WERI-Rb-1 (cell line): ENCODE measurements at regions not wholly inside any gene's neighbourhood (a gene's known extent, or its start where the extent isn't known, plus 50 kb on each side); places are given as distances from the start of the nearest gene placed in this dataset.

Source experiments
- DNase-seq: peaks from one replicate; pipeline ENCODE4 v3.0.0-alpha.2; 2020
- H3K27ac ChIP-seq: fragments of 250-450 bp; sonication (Bioruptor Pico); 2 replicates; pipeline ENCODE4 v1.5.1; 2020; ENCODE audit warnings: mild to moderate bottlenecking, moderate library complexity
- H3K27me3 ChIP-seq: fragments of 250-450 bp; sonication (Bioruptor Pico); 2 replicates; pipeline ENCODE4 v1.5.1; 2021; ENCODE audit warnings: mild to moderate bottlenecking, low read depth, moderate library complexity; ENCODE audit not compliant: insufficient read depth, severe bottlenecking
- H3K36me3 ChIP-seq: fragments of 250-450 bp; sonication (Bioruptor Pico); 2 replicates; pipeline ENCODE4 v1.5.1; 2020; ENCODE audit warnings: mild to moderate bottlenecking, moderate library complexity
- H3K4me3 ChIP-seq: 2 replicates; pipeline ENCODE4 v1.5.1; 2011; ENCODE audit warnings: low read depth, mild to moderate bottlenecking, control low read depth, low read length
- H3K9me3 ChIP-seq: fragments of 250-450 bp; sonication (Bioruptor Pico); 2 replicates; pipeline ENCODE4 v1.5.1; 2021; ENCODE audit warnings: mild to moderate bottlenecking, moderate library complexity; ENCODE audit not compliant: severe bottlenecking
- CTCF ChIP-seq: IDR thresholded peaks from 2 replicates; pipeline ENCODE4 v1.5.1; 2011; ENCODE audit warnings: low read depth, mild to moderate bottlenecking, control low read depth, inconsistent platforms, low read length

- H3K27ac ChIP-seq, result no peak overlapping the region
- no peak for DNase-seq
Observed at GRCh38 chr2:221844212-221845020, 272.3 kb upstream of the EPHA4 start.

GRCh38 chr2:221836095-221836494 lies 264.0 kb upstream of the EPHA4 start:
- H3K27me3 ChIP-seq, result no peaks in the 10 kb centered on the region
- H3K4me3 ChIP-seq, result no peak overlapping the region
- H3K9me3 ChIP-seq, result no peaks in the 10 kb centered on the region
- H3K27ac ChIP-seq, result no peak overlapping the region
- no peaks in the 10 kb centered on the region for H3K36me3 ChIP-seq
- DNase-seq, result no peak
- no peak for TF ChIP-seq CTCF

More at GRCh38 chr2:221844212-221845020, 272.3 kb upstream of the EPHA4 start:
- H3K27me3 ChIP-seq, result no peaks in the 10 kb centered on the region
- H3K9me3 ChIP-seq, result no peaks in the 10 kb centered on the region
- H3K36me3 ChIP-seq, result no peaks in the 10 kb centered on the region
- H3K4me3 ChIP-seq, result no peak overlapping the region
- TF ChIP-seq CTCF, result no peak

GRCh38 chr2:221833966-221834365 lies 261.9 kb upstream of the EPHA4 start:
- no peaks in the 10 kb centered on the region for H3K36me3 ChIP-seq
- TF ChIP-seq CTCF, result no peak
- no peak overlapping the region for H3K4me3 ChIP-seq
- H3K27me3 ChIP-seq, result no peaks in the 10 kb centered on the region
- H3K27ac ChIP-seq, result no peak overlapping the region
- H3K9me3 ChIP-seq, result no peaks in the 10 kb centered on the region
- DNase-seq, result no peak

GRCh38 chr2:221831051-221831450 lies 258.9 kb upstream of the EPHA4 start:
- Histone ChIP-seq H3K4me3 (no peak overlapping the region), H3K27ac (no peak overlapping the region), H3K36me3 (no peaks in the 10 kb centered on the region), H3K9me3 (no peaks in the 10 kb centered on the region), H3K27me3 (no peaks in the 10 kb centered on the region)
- TF ChIP-seq CTCF, result no peak
- DNase-seq, result no peak

- no peak for TF ChIP-seq CTCF
- H3K27me3 ChIP-seq, result no peaks in the 10 kb centered on the region
- H3K36me3 ChIP-seq, result no peaks in the 10 kb centered on the region
- no peak overlapping the region for H3K27ac ChIP-seq
- DNase-seq, result no peak
- no peaks in the 10 kb centered on the region for H3K9me3 ChIP-seq
- no peak overlapping the region for H3K4me3 ChIP-seq
Observed at GRCh38 chr2:221822416-221822815, 250.3 kb upstream of the EPHA4 start.
